GM13976 (cell line): ENCODE measurements at regions not wholly inside any gene's neighbourhood (a gene's known extent, or its start where the extent isn't known, plus 50 kb on each side); places are given as distances from the start of the nearest gene placed in this dataset.

Experiments
- DNase-seq: peaks from one replicate; pipeline ENCODE4 v3.0.0; 2012; ENCODE audit warnings: low spot score
- CTCF ChIP-seq: IDR thresholded peaks from 2 replicates; pipeline ENCODE4 v1.5.1; 2012; ENCODE audit warnings: borderline replicate concordance, mild to moderate bottlenecking; ENCODE audit not compliant: insufficient read depth; ENCODE audit errors: extremely low read depth, missing control alignments, control extremely low read depth
- in situ Hi-C: fragments of 300-500 bp; cut with MboI; formaldehyde crosslinking; loops from one replicate; pipeline ENCODE4 v1.12.0; 2022; ENCODE audit warnings: low sequenced_read_pairs, mixed read lengths, inconsistent platforms; ENCODE audit not compliant: unreplicated experiment

GRCh38 chr11:64449381-64450167 lies 90.6 kb downstream of the RPS6KA4 start:
- peak; percentile 75 for TF ChIP-seq CTCF

DNA sequence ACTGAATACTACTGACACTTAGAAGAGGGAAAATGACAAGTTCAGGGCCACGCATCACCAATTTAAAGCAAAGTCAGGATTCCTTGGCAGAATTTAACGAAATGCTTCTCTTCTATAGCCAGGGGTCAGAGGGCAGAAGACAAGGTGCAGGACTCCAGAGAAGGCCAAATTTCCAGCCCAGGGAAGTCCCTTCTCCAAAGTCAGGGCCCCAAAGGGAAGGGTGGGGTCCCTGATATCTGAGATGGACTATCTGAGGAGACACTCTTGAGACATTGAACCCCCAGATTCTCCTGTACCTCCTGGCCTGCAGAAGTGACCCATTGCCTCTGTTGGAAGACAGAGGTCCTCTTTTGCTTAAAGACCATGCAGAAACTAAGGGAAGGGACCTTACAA lies 91.2 kb downstream of the RPS6KA4 start:
- no peak for DNase-seq
- in situ Hi-C loops = no loop called here
- TF ChIP-seq CTCF = no peak

More at GRCh38 chr11:64449381-64450167, 90.6 kb downstream of the RPS6KA4 start:
- peak; percentile 91 for DNase-seq
- in situ Hi-C loops = no loop called here

DNA sequence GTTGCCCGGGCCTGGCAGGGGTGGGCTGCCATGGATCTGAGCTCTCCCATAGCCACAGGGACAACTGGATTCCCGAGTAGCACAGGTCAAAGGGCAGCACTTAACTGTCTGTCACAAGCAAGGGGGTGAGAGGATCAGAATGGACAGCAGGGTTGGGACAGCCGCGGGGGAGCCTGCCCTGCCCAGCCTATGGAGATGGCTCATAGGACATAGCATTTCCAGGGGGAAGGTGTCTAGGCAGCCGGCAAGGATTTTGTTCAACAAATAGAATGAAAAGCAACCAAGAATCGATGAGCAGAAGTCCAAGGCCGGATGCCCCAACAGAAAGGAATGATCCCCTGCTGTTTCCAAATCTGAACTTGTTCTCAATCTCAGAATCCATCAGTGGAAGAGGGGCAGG lies 92.9 kb downstream of the RPS6KA4 start:
- in situ Hi-C loops = no loop called here
- no peak for TF ChIP-seq CTCF
- DNase-seq = no peak

DNA sequence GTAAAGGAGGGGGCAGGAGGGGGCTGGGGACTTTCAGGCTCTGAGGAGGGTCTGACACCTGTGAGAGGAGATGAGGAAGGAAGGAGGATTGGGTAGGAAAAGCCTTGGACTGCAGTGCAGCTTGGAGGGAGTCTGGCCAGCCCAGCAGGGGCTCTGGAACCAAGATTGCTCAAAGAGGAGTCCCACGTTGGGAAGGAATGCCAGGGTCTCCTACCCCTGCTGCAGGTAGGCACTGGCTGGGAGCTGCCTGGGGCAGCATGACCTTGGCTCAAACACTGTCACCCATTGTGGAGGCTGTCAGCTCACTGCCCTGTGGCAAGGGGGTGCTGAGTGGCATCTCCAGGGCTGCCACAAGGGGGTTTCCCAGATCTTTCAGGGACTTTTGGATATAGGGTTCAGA lies 94.5 kb downstream of the RPS6KA4 start:
- no peak for TF ChIP-seq CTCF
- no peak for DNase-seq
- in situ Hi-C loops = no loop called here

- DNase-seq = no peak
- TF ChIP-seq CTCF = no peak
- in situ Hi-C loops = no loop called here
Observed at GRCh38 chr11:64455456-64456261, 96.7 kb downstream of the RPS6KA4 start.

DNA sequence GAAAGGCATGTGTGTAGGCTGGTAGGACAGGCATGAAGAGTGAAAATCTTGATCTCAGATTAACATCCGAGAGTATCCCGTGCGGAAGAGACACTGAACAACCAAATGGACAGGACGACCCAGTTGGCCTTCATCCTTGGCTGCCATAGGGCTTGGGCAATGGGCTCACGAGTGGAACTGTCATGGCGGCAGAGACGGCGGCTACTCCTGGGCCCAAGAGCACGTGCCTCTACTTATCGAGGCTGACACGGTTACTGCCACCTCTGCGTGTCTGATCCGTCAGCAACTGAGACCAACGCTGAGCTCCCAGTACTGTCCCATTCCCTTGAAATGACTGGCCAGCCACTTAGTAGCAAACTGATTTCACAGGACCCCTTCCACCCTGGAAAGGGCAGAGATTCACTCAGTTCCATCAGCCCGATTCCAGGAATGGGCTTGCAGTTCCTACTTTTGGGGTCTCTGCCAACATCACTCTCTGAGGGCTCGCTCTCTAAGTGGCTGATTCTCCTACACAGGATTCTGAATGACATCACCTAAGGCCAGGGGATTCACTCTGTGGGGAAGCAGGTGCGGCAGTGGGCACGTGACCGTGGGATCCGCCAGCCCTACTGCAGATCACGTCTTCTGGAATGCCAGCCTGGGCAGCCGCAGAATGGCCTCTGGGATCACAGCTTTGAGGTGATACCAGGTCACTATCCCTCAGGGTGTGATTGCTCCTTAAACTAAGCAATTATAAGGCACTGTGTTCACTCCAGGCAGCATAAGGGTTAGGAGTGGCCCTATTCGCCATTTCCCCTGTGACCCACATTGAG lies 97.8 kb downstream of the RPS6KA4 start:
- DNase-seq = no peak
- TF ChIP-seq CTCF = no peak
- in situ Hi-C loops = no loop called here
